RWPE1 (cell line): ENCODE measurements at regions not wholly inside any gene's neighbourhood (a gene's known extent, or its start where the extent isn't known, plus 50 kb on each side); places are given as distances from the start of the nearest gene placed in this dataset.
A peak's percentile ranks its signal among the peaks of the same experiment; 100 is the strongest.

Experiments
- CTCF ChIA-PET: fragments of 350-600 bp; sonication (Branson Sonifier 250); formaldehyde crosslinking; extraction: SDS; loops from one replicate; lab custom pipeline; 2021; lab: Yijun Ruan, JAX
- POLR2A ChIA-PET: fragments of 400-600 bp; formaldehyde crosslinking; extraction: SDS; loops from one replicate; lab custom pipeline; 2020; ENCODE audit warnings: antibody characterized with exemption; ENCODE audit not compliant: low non-redundant PET; lab: Yijun Ruan, JAX
- DNase-seq: peaks from one replicate; pipeline ENCODE4 v3.0.0; 2012; ENCODE audit warnings: low spot score
- H3K27ac ChIP-seq: fragments of 450-650 bp; 2 replicates; pipeline ENCODE4 v1.5.1; 2017
- CTCF ChIP-seq: fragments of 450-650 bp; conservative IDR thresholded peaks from 2 replicates; pipeline ENCODE4 v1.5.1; 2017; ENCODE audit warnings: low read depth, mild to moderate bottlenecking

GRCh38 chr10:21052709-21053104 lies 155.6 kb upstream of the NEBL start:
- no peak overlapping the region for H3K27ac ChIP-seq
- POLR2A ChIA-PET, result no interaction called here
- CTCF ChIA-PET, result no interaction called here
- TF ChIP-seq CTCF, result no peak
- no peak for DNase-seq

- no peak for TF ChIP-seq CTCF
- DNase-seq, result no peak
- H3K27ac ChIP-seq, result no peak overlapping the region
- ChIA-PET CTCF (no interaction called here), POLR2A (no interaction called here)
These were observed 155.1 kb upstream of the NEBL start for GRCh38 chr10:21052072-21052708.

GRCh38 chr10:21049482-21049881 lies 152.4 kb upstream of the NEBL start:
- POLR2A ChIA-PET, result no interaction called here
- no peak for TF ChIP-seq CTCF
- CTCF ChIA-PET, result no interaction called here
- DNase-seq, result no peak
- no peak overlapping the region for H3K27ac ChIP-seq

GRCh38 chr10:21048068-21048467 lies 151.0 kb upstream of the NEBL start:
- ChIA-PET POLR2A (no interaction called here), CTCF (interaction anchor here (0.8 kb wide), 1 partner anchor 31 kb away, joined by 3 read pairs; no protein-coding TSS in a partner anchor)
- no peak for TF ChIP-seq CTCF
- DNase-seq, result peak; percentile 8
- no peak overlapping the region for H3K27ac ChIP-seq

GRCh38 chr10:21047511-21047910 lies 150.4 kb upstream of the NEBL start:
- H3K27ac ChIP-seq, result no peak overlapping the region
- no peak for TF ChIP-seq CTCF
- CTCF ChIA-PET, result interaction anchor here (0.5 to 0.8 kb wide), 3 partner anchors 25 to 384 kb away, joined by 3 to 4 read pairs (median 3); no protein-coding TSS in a partner anchor
- POLR2A ChIA-PET, result no interaction called here
- no peak for DNase-seq

GRCh38 chr10:21047096-21047495 lies 150.0 kb upstream of the NEBL start:
- DNase-seq, result no peak
- ChIA-PET CTCF (interaction anchor here (0.5 to 0.8 kb wide), 3 partner anchors 25 to 385 kb away, joined by 3 to 4 read pairs (median 3); no protein-coding TSS in a partner anchor), POLR2A (no interaction called here)
- TF ChIP-seq CTCF, result no peak
- H3K27ac ChIP-seq, result no peak overlapping the region
